PC-3 (cell line): ENCODE measurements at regions not wholly inside any gene's neighbourhood (a gene's known extent, or its start where the extent isn't known, plus 50 kb on each side); places are given as distances from the start of the nearest gene placed in this dataset.

ENCODE experiments used
- ATAC-seq: fragments of 200-7000 bp; cut with Tn5 transposase; 2 replicates; pipeline ENCODE4 v1.9.1; 2020; ENCODE audit warnings: mild to moderate bottlenecking, moderate library complexity
- BruUV-seq: library from RNA; stranded (reverse); fragments of 400-500 nt; replicated peaks from 2 replicates; lab custom pipeline; 2021; lab: Mats Ljungman, UMichigan
- CTCF ChIA-PET: fragments of 300-600 bp; sonication (Branson Sonifier 250); formaldehyde crosslinking; loops from one replicate; lab custom pipeline; 2022; ENCODE audit warnings: antibody characterized with exemption; lab: Charles Lee
- POLR2A ChIA-PET: fragments of 300-600 bp; sonication (Branson Sonifier 250); formaldehyde crosslinking; loops from one replicate; lab custom pipeline; 2022; ENCODE audit warnings: antibody characterized with exemption; ENCODE audit not compliant: unreplicated experiment; lab: Charles Lee
- DNase-seq: peaks from one replicate; pipeline ENCODE4 v3.0.0-alpha.2; 2015
- H2AFZ ChIP-seq: fragments of 300-600 bp; sonication (generic); 2 replicates; pipeline ENCODE4 v1.6.0; 2016; ENCODE audit warnings: antibody characterized with exemption, low read length
- H3F3A ChIP-seq: fragments of 300-600 bp; sonication (generic); one replicate; pipeline ENCODE4 v1.6.0; 2017; ENCODE audit warnings: antibody characterized with exemption, low read length, control low read depth, mild to moderate bottlenecking; ENCODE audit not compliant: unreplicated experiment
- H3K27ac ChIP-seq: fragments of 300-600 bp; sonication (generic); 2 replicates; pipeline ENCODE4 v1.5.1; 2016; ENCODE audit warnings: mild to moderate bottlenecking, low read length
- H3K27me3 ChIP-seq: fragments of 300-600 bp; sonication (generic); 2 replicates; pipeline ENCODE4 v1.6.1; 2016; ENCODE audit warnings: low read length, mixed read lengths
- H3K36me3 ChIP-seq: fragments of 300-600 bp; sonication (generic); 2 replicates; pipeline ENCODE4 v1.6.1; 2016; ENCODE audit warnings: low read depth, mixed run types, low read length, mixed read lengths
- H3K4me1 ChIP-seq: fragments of 300-600 bp; sonication (generic); 2 replicates; pipeline ENCODE4 v1.5.1; 2016; ENCODE audit warnings: low read length; ENCODE audit not compliant: insufficient read depth
- H3K4me2 ChIP-seq: fragments of 300-600 bp; sonication (generic); 2 replicates; pipeline ENCODE4 v1.6.0; 2016; ENCODE audit warnings: low read length
- H3K4me3 ChIP-seq: fragments of 300-600 bp; sonication (generic); 2 replicates; pipeline ENCODE4 v1.5.1; 2016; ENCODE audit warnings: mild to moderate bottlenecking, low read length, mixed read lengths
- H3K79me2 ChIP-seq: fragments of 300-600 bp; sonication (generic); 2 replicates; pipeline ENCODE4 v1.6.1; 2017; ENCODE audit warnings: low read length, mixed read lengths
- H3K9ac ChIP-seq: fragments of 300-600 bp; sonication (generic); 2 replicates; pipeline ENCODE4 v1.6.0; 2016; ENCODE audit warnings: mild to moderate bottlenecking, low read length
- H3K9me2 ChIP-seq: fragments of 300-600 bp; sonication (generic); replicated peaks from 2 replicates; pipeline ENCODE4 v1.6.1; 2016; ENCODE audit warnings: mixed run types, low read length, mixed read lengths
- H3K9me3 ChIP-seq: fragments of 300-600 bp; sonication (generic); 2 replicates; pipeline ENCODE4 v1.6.1; 2016; ENCODE audit warnings: low read length, mixed read lengths
- H4K20me1 ChIP-seq: fragments of 300-600 bp; sonication (generic); 2 replicates; pipeline ENCODE4 v1.6.1; 2016; ENCODE audit warnings: low read length, mixed read lengths
- CTCF ChIP-seq: fragments of 300-600 bp; sonication (generic); conservative IDR thresholded peaks from 2 replicates; pipeline ENCODE4 v1.5.1; 2017; ENCODE audit warnings: antibody characterized with exemption, low read depth, mild to moderate bottlenecking, low read length
- EZH2 ChIP-seq: fragments of 300-600 bp; sonication (generic); IDR thresholded peaks from one replicate; pipeline ENCODE4 v1.6.1; 2017; ENCODE audit warnings: antibody characterized with exemption, mild to moderate bottlenecking, low read length; ENCODE audit not compliant: unreplicated experiment
- EZH2phosphoT487 ChIP-seq: fragments of 300-600 bp; sonication (generic); IDR thresholded peaks from 2 replicates; pipeline ENCODE4 v1.6.1; 2018; ENCODE audit warnings: mild to moderate bottlenecking, antibody characterized with exemption, low read length, borderline replicate concordance
- intact Hi-C: fragments of 100-400 bp; cut with micrococcal nuclease; formaldehyde crosslinking; loops from 2 replicates; pipeline ENCODE4 v1.9.0; 2023

GRCh38 chr1:4020449-4020848, 120.4 kb upstream of the C1orf174 start:
- TF ChIP-seq EZH2phosphoT487, result no peak
- no peak for TF ChIP-seq CTCF
- no peak for TF ChIP-seq EZH2
- Histone ChIP-seq H3K27ac (no peak overlapping the region), H2AFZ (no peak overlapping the region), H3K36me3 (no peaks in the 10 kb centered on the region), H3K4me1 (no peaks in the 10 kb centered on the region), H4K20me1 (no peaks in the 10 kb centered on the region), H3F3A (no peaks in the 10 kb centered on the region), H3K27me3 (peaks cover 91% of the 10 kb centered on the region), H3K4me2 (no peak overlapping the region), H3K9ac (no peak overlapping the region), H3K9me3 (no peaks in the 10 kb centered on the region), H3K9me2 (no peaks in the 10 kb centered on the region), H3K4me3 (no peak overlapping the region), H3K79me2 (no peaks in the 10 kb centered on the region)
- intact Hi-C loops, result no loop called here
- DNase-seq (no peak), ATAC-seq (no peak)
- POLR2A ChIA-PET, result no interaction called here
- CTCF ChIA-PET, result no interaction called here
- no TSS peak for BruUV-seq

GRCh38 chr1:4021136-4021973, 121.3 kb upstream of the C1orf174 start:
- ATAC-seq (no peak), DNase-seq (no peak)
- TF ChIP-seq EZH2 (no peak), CTCF (no peak), EZH2phosphoT487 (no peak)
- Histone ChIP-seq H3K4me2 (no peak overlapping the region), H3K27me3 (peaks cover 90% of the 10 kb centered on the region), H2AFZ (no peak overlapping the region), H3K4me1 (no peaks in the 10 kb centered on the region), H3F3A (no peaks in the 10 kb centered on the region), H3K9me2 (no peaks in the 10 kb centered on the region), H3K79me2 (no peaks in the 10 kb centered on the region), H3K27ac (no peak overlapping the region), H4K20me1 (no peaks in the 10 kb centered on the region), H3K9ac (no peak overlapping the region), H3K4me3 (no peak overlapping the region), H3K36me3 (no peaks in the 10 kb centered on the region), H3K9me3 (no peaks in the 10 kb centered on the region)
- intact Hi-C loops, result no loop called here
- CTCF ChIA-PET, result no interaction called here
- BruUV-seq, result no TSS peak
- POLR2A ChIA-PET, result no interaction called here

GRCh38 chr1:4021974-4022268, 121.8 kb upstream of the C1orf174 start:
- TF ChIP-seq EZH2 (no peak), EZH2phosphoT487 (no peak), CTCF (no peak)
- intact Hi-C loops, result no loop called here
- Histone ChIP-seq H3K36me3 (no peaks in the 10 kb centered on the region), H3K4me1 (no peaks in the 10 kb centered on the region), H2AFZ (no peak overlapping the region), H3K27ac (no peak overlapping the region), H3K9me3 (no peaks in the 10 kb centered on the region), H3K4me2 (no peak overlapping the region), H4K20me1 (no peaks in the 10 kb centered on the region), H3K27me3 (peaks cover 92% of the 10 kb centered on the region), H3F3A (no peaks in the 10 kb centered on the region), H3K79me2 (no peaks in the 10 kb centered on the region), H3K9me2 (no peaks in the 10 kb centered on the region), H3K9ac (no peak overlapping the region), H3K4me3 (no peak overlapping the region)
- DNase-seq (no peak), ATAC-seq (no peak)
- ChIA-PET POLR2A (no interaction called here), CTCF (interaction anchor here (0.6 kb wide), 1 partner anchor 115 kb away, joined by 3 read pairs; no protein-coding TSS in a partner anchor)
- no TSS peak for BruUV-seq
